Endodermal cell (in vitro differentiated cells): ENCODE measurements at regions not wholly inside any gene's neighbourhood (a gene's known extent, or its start where the extent isn't known, plus 50 kb on each side); places are given as distances from the start of the nearest gene placed in this dataset.

ENCODE experiments used
- DNase-seq: peaks from one replicate; pipeline ENCODE4 v3.0.0-alpha.2; 2017
- H3K27ac ChIP-seq: 2 replicates; pipeline ENCODE4 v1.5.1; 2013; ENCODE audit warnings: mild to moderate bottlenecking, low read depth, low read length, moderate library complexity
- H3K27me3 ChIP-seq: 2 replicates; pipeline ENCODE4 v1.6.1; 2013; ENCODE audit warnings: mild to moderate bottlenecking, low read length, moderate library complexity; ENCODE audit not compliant: insufficient read depth, control insufficient read depth, poor library complexity, severe bottlenecking
- H3K36me3 ChIP-seq: 2 replicates; pipeline ENCODE4 v1.7.0; 2013; ENCODE audit warnings: mild to moderate bottlenecking, low read length, moderate library complexity; ENCODE audit not compliant: control insufficient read depth, insufficient read depth
- H3K4me1 ChIP-seq: one replicate; pipeline ENCODE4 v1.7.0; 2013; ENCODE audit warnings: low read length; ENCODE audit not compliant: control insufficient read depth, insufficient read depth
- H3K4me3 ChIP-seq: 2 replicates; pipeline ENCODE4 v1.5.1; 2013; ENCODE audit warnings: mild to moderate bottlenecking, low read length, moderate library complexity
- H3K9ac ChIP-seq: 2 replicates; pipeline ENCODE4 v1.6.1; 2013; ENCODE audit warnings: mild to moderate bottlenecking, low read length, moderate library complexity; ENCODE audit not compliant: poor library complexity, severe bottlenecking; ENCODE audit errors: extremely low read depth
- H3K9me3 ChIP-seq: 2 replicates; pipeline ENCODE4 v1.6.1; 2013; ENCODE audit warnings: mild to moderate bottlenecking, low read length, moderate library complexity; ENCODE audit not compliant: control insufficient read depth
- H3K27ac Mint-ChIP-seq: 2 replicates; pipeline ENCODE4 v1.8.0; 2020; ENCODE audit warnings: mixed read lengths
- H3K27me3 Mint-ChIP-seq: 2 replicates; pipeline ENCODE4 v1.8.0; 2021; ENCODE audit warnings: mild to moderate bottlenecking, mixed read lengths; ENCODE audit not compliant: insufficient read depth
- H3K36me3 Mint-ChIP-seq: 2 replicates; pipeline ENCODE4 v1.8.0; 2020; ENCODE audit warnings: low read depth, mixed read lengths
- H3K4me1 Mint-ChIP-seq: 2 replicates; pipeline ENCODE4 v1.8.0; 2020; ENCODE audit warnings: mixed read lengths
- H3K4me3 Mint-ChIP-seq: 2 replicates; pipeline ENCODE4 v1.8.0; 2020; ENCODE audit warnings: mild to moderate bottlenecking, moderate library complexity, mixed read lengths
- H3K9me3 Mint-ChIP-seq: 2 replicates; pipeline ENCODE4 v1.8.0; 2020; ENCODE audit warnings: mild to moderate bottlenecking, mixed read lengths
- WGBS, 2 experiments: methylation state at CpG; one replicate each; pipeline versions ENCODE4 v1.1.5 to v1.1.7; 2013; ENCODE audit warnings: missing lambda C conversion rate in 2 of 2, mixed read lengths in 1 of 2; ENCODE audit not compliant: insufficient coverage in 1 of 2, insufficient read length in 1 of 2; 5-methylcytosine and 5-hydroxymethylcytosine counted together
- TF ChIP-seq, protein P1 (sequence below): fragments of 200-600 bp; sonication (generic); conservative IDR thresholded peaks from 2 replicates; pipeline ENCODE4 v1.5.0; 2021; ENCODE audit warnings: antibody characterized with exemption, mild to moderate bottlenecking

GRCh38 chr6:169395080-169395805 is 141.6 kb upstream of the THBS2 start:
- H3K36me3 ChIP-seq = no peaks in the 10 kb centered on the region
- peaks cover 29% of the 10 kb centered on the region for H3K9me3 ChIP-seq
- H3K36me3 Mint-ChIP-seq = no peaks in the 10 kb centered on the region
- H3K4me1 Mint-ChIP-seq = no peaks in the 10 kb centered on the region
- no peak for DNase-seq
- H3K27ac Mint-ChIP-seq = no peak overlapping the region
- H3K27me3 Mint-ChIP-seq = no peaks in the 10 kb centered on the region
- H3K27ac ChIP-seq = no peak overlapping the region
- H3K4me1 ChIP-seq = no peaks in the 10 kb centered on the region
- no peak overlapping the region for H3K4me3 Mint-ChIP-seq
- peaks cover 36% of the 10 kb centered on the region for H3K9me3 Mint-ChIP-seq
- 87 to 93% methylated on average over 5 to 6 of the region's 7 CpGs for WGBS, 2 experiments
- H3K27me3 ChIP-seq = no peaks in the 10 kb centered on the region
- TF ChIP-seq, protein P1, sequence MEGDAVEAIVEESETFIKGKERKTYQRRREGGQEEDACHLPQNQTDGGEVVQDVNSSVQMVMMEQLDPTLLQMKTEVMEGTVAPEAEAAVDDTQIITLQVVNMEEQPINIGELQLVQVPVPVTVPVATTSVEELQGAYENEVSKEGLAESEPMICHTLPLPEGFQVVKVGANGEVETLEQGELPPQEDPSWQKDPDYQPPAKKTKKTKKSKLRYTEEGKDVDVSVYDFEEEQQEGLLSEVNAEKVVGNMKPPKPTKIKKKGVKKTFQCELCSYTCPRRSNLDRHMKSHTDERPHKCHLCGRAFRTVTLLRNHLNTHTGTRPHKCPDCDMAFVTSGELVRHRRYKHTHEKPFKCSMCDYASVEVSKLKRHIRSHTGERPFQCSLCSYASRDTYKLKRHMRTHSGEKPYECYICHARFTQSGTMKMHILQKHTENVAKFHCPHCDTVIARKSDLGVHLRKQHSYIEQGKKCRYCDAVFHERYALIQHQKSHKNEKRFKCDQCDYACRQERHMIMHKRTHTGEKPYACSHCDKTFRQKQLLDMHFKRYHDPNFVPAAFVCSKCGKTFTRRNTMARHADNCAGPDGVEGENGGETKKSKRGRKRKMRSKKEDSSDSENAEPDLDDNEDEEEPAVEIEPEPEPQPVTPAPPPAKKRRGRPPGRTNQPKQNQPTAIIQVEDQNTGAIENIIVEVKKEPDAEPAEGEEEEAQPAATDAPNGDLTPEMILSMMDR = no peak
- H3K9ac ChIP-seq = no peak overlapping the region
- H3K4me3 ChIP-seq = no peak overlapping the region

- WGBS, 2 experiments = 91% methylated on average over 6 to 13 of the region's 13 CpGs
- no peak overlapping the region for H3K4me3 Mint-ChIP-seq
- H3K4me1 Mint-ChIP-seq = no peaks in the 10 kb centered on the region
- Histone ChIP-seq H3K27me3 (no peaks in the 10 kb centered on the region), H3K4me1 (no peaks in the 10 kb centered on the region), H3K9me3 (peaks cover 39% of the 10 kb centered on the region), H3K4me3 (no peak overlapping the region), H3K9ac (no peak overlapping the region), H3K36me3 (no peaks in the 10 kb centered on the region), H3K27ac (no peak overlapping the region)
- no peak overlapping the region for H3K27ac Mint-ChIP-seq
- H3K27me3 Mint-ChIP-seq = no peaks in the 10 kb centered on the region
- H3K36me3 Mint-ChIP-seq = no peaks in the 10 kb centered on the region
- TF ChIP-seq, protein P1 = no peak
- no peak for DNase-seq
- H3K9me3 Mint-ChIP-seq = peaks cover 44% of the 10 kb centered on the region
Measured at GRCh38 chr6:169393753-169394152, 140.1 kb upstream of the THBS2 start.

DNA sequence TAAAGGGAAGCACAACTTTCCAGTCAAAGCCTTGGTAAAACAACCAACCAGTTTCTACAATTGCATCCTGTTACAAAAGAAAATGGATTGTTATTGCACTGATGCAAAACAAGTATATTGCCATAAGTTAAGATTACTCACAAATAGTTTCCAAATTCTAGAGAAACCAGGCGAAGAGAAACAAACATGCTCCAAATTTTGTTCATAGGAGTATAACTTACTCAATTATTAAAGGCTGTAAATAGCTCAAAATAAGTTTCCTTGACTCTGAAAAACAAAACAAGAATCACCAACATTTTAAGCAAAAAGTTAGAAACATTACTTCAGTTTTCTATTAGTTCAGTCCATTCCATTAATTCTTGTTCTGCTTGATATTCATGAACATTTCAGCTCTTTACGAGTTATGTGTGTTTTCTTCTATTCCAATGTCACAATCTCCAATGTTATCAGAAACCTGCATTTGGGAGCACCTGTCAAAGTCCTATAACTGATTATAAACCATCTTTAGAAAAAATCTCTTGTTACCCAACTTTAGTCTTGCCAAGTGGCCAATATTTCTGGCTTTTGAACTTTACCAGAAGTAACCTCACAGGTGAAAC is 137.9 kb upstream of the THBS2 start:
- no peak overlapping the region for H3K4me3 ChIP-seq
- TF ChIP-seq, protein P1 = no peak
- Mint-ChIP-seq H3K27me3 (no peaks in the 10 kb centered on the region), H3K9me3 (peaks cover 47% of the 10 kb centered on the region), H3K4me3 (no peak overlapping the region), H3K4me1 (no peaks in the 10 kb centered on the region), H3K36me3 (no peaks in the 10 kb centered on the region), H3K27ac (no peak overlapping the region)
- H3K27ac ChIP-seq = no peak overlapping the region
- DNase-seq = no peak
- H3K4me1 ChIP-seq = no peaks in the 10 kb centered on the region
- H3K36me3 ChIP-seq = no peaks in the 10 kb centered on the region
- peaks cover 39% of the 10 kb centered on the region for H3K9me3 ChIP-seq
- no peak overlapping the region for H3K9ac ChIP-seq
- 92% methylated on average over 2 of the region's 2 CpGs; no CpG with 5 or more reads in 1 of the 2 experiments for whole genome bisulfite sequencing, 2 experiments
- H3K27me3 ChIP-seq = no peaks in the 10 kb centered on the region
